Smooth muscle cell (in vitro differentiated cells): ENCODE measurements at regions not wholly inside any gene's neighbourhood (a gene's known extent, or its start where the extent isn't known, plus 50 kb on each side); places are given as distances from the start of the nearest gene placed in this dataset.

Experiments used
- DNase-seq: peaks from one replicate; lab custom pipeline; 2025; ENCODE audit not compliant: unreplicated experiment; lab: John Stamatoyannopoulos, UW
- H2AFZ ChIP-seq: fragments of 200-600 bp; sonication (generic); 2 replicates; pipeline ENCODE4 v1.6.0; 2016; ENCODE audit warnings: antibody characterized with exemption, low read depth, mild to moderate bottlenecking
- H3F3A ChIP-seq: fragments of 200-600 bp; sonication (generic); 2 replicates; pipeline ENCODE4 v1.6.0; 2017; ENCODE audit warnings: antibody characterized with exemption, low read depth
- H3K27ac ChIP-seq: fragments of 200-600 bp; sonication (generic); 2 replicates; pipeline ENCODE4 v1.5.1; 2016; ENCODE audit warnings: low read depth, mild to moderate bottlenecking
- H3K27me3 ChIP-seq: fragments of 200-600 bp; sonication (generic); 2 replicates; pipeline ENCODE4 v1.6.1; 2016; ENCODE audit warnings: low read depth, mild to moderate bottlenecking
- H3K36me3 ChIP-seq: fragments of 200-600 bp; sonication (generic); 2 replicates; pipeline ENCODE4 v1.5.1; 2016; ENCODE audit warnings: low read depth
- H3K4me1 ChIP-seq: fragments of 200-600 bp; sonication (generic); 2 replicates; pipeline ENCODE4 v1.5.1; 2016; ENCODE audit warnings: low read depth
- H3K4me2 ChIP-seq: fragments of 200-600 bp; sonication (generic); 2 replicates; pipeline ENCODE4 v1.6.0; 2016; ENCODE audit warnings: mild to moderate bottlenecking
- H3K4me3 ChIP-seq: fragments of 200-600 bp; sonication (generic); 2 replicates; pipeline ENCODE4 v1.5.1; 2016; ENCODE audit warnings: mild to moderate bottlenecking
- H3K79me2 ChIP-seq: fragments of 200-600 bp; sonication (generic); 2 replicates; pipeline ENCODE4 v1.6.0; 2016; ENCODE audit warnings: low read depth, mild to moderate bottlenecking
- H3K9ac ChIP-seq: fragments of 200-600 bp; sonication (generic); 2 replicates; pipeline ENCODE4 v1.6.0; 2016; ENCODE audit warnings: low read depth
- H3K9me3 ChIP-seq: fragments of 200-600 bp; sonication (generic); replicated peaks from 2 replicates; pipeline ENCODE4 v1.5.1; 2016; ENCODE audit warnings: low read depth
- H4K20me1 ChIP-seq: fragments of 200-600 bp; sonication (generic); 2 replicates; pipeline ENCODE4 v1.6.0; 2016; ENCODE audit warnings: low read depth
- CTCF ChIP-seq: fragments of 200-600 bp; sonication (generic); IDR thresholded peaks from 2 replicates; pipeline ENCODE4 v1.5.1; 2017; ENCODE audit warnings: borderline replicate concordance, mild to moderate bottlenecking, antibody characterized with exemption; ENCODE audit not compliant: insufficient read depth, poor library complexity, severe bottlenecking
- WGBS: methylation state at CpG from one replicate; pipeline ENCODE4 v1.1.7; 2016; ENCODE audit warnings: low lambda C conversion rate; 5-methylcytosine and 5-hydroxymethylcytosine counted together

- Histone ChIP-seq H3K27ac (no peak overlapping the region), H3K27me3 (no peaks in the 10 kb centered on the region), H3K4me2 (no peak overlapping the region), H3F3A (no peaks in the 10 kb centered on the region), H3K36me3 (no peaks in the 10 kb centered on the region), H4K20me1 (no peaks in the 10 kb centered on the region), H3K4me3 (no peak overlapping the region), H3K9me3 (no peaks in the 10 kb centered on the region), H3K79me2 (no peaks in the 10 kb centered on the region), H3K9ac (no peak overlapping the region), H3K4me1 (no peaks in the 10 kb centered on the region), H2AFZ (peak overlapping the region; percentile 40)
- DNase-seq: no peak
- TF ChIP-seq CTCF: no peak
Observed at GRCh38 chr5:106134549-106134948, 1536.2 kb downstream of the EFNA5 start.

DNA sequence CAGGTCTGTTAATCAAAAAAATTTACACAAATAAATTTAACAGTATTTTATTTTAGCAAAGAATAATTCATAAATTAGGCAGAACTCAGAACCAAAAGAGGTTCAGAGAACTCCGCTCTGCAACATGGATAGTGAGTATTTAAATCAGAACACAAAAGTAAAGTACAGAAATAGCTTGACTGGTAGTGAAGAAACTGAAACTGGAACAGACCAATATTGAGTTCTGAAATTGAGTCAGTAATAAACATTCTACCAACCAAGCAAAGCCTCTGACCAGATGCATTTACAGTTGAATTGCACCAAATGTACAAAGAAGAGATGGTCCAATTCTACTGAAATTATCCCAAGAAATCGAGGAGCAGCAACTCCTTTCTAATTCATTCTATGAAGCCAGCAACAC lies 1542.8 kb downstream of the EFNA5 start:
- Histone ChIP-seq H3K4me3 (no peak overlapping the region), H3K36me3 (no peaks in the 10 kb centered on the region), H3K9me3 (no peaks in the 10 kb centered on the region), H4K20me1 (no peaks in the 10 kb centered on the region), H3K4me2 (no peak overlapping the region), H3K79me2 (no peaks in the 10 kb centered on the region), H3K27me3 (no peaks in the 10 kb centered on the region), H3K27ac (no peak overlapping the region), H3K4me1 (no peaks in the 10 kb centered on the region), H3K9ac (no peak overlapping the region), H3F3A (no peaks in the 10 kb centered on the region), H2AFZ (no peak overlapping the region)
- no peak for TF ChIP-seq CTCF
- 99% methylated on average over 2 of the region's 2 CpGs for WGBS
- no peak for DNase-seq

GRCh38 chr5:106127341-106127781 lies 1543.4 kb downstream of the EFNA5 start:
- Histone ChIP-seq H3K9ac (no peak overlapping the region), H3K27ac (no peak overlapping the region), H3F3A (no peaks in the 10 kb centered on the region), H3K4me3 (no peak overlapping the region), H2AFZ (no peak overlapping the region), H3K9me3 (no peaks in the 10 kb centered on the region), H3K36me3 (no peaks in the 10 kb centered on the region), H3K79me2 (no peaks in the 10 kb centered on the region), H3K27me3 (no peaks in the 10 kb centered on the region), H4K20me1 (no peaks in the 10 kb centered on the region), H3K4me2 (no peak overlapping the region), H3K4me1 (no peaks in the 10 kb centered on the region)
- no peak for DNase-seq
- no peak for TF ChIP-seq CTCF
- 55% methylated on average over 1 of the region's 1 CpG for WGBS

GRCh38 chr5:106121972-106122605 lies 1548.6 kb downstream of the EFNA5 start:
- WGBS: 38% methylated on average over 7 of the region's 7 CpGs

More at GRCh38 chr5:106121972-106122605, 1548.6 kb downstream of the EFNA5 start:
- Histone ChIP-seq H3K4me2 (no peak overlapping the region), H3K4me3 (no peak overlapping the region), H3K9me3 (no peaks in the 10 kb centered on the region), H3K79me2 (no peaks in the 10 kb centered on the region), H3K4me1 (no peaks in the 10 kb centered on the region), H3K9ac (no peak overlapping the region), H3F3A (no peaks in the 10 kb centered on the region), H3K36me3 (no peaks in the 10 kb centered on the region), H3K27me3 (no peaks in the 10 kb centered on the region), H2AFZ (no peak overlapping the region), H4K20me1 (no peaks in the 10 kb centered on the region), H3K27ac (no peak overlapping the region)
- TF ChIP-seq CTCF: peak; percentile 84
- no peak for DNase-seq
